ENCODE measurements at regions not wholly inside any gene's neighbourhood (a gene's known extent, or its start where the extent isn't known, plus 50 kb on each side); places are given as distances from the start of the nearest gene placed in this dataset.

DNA sequence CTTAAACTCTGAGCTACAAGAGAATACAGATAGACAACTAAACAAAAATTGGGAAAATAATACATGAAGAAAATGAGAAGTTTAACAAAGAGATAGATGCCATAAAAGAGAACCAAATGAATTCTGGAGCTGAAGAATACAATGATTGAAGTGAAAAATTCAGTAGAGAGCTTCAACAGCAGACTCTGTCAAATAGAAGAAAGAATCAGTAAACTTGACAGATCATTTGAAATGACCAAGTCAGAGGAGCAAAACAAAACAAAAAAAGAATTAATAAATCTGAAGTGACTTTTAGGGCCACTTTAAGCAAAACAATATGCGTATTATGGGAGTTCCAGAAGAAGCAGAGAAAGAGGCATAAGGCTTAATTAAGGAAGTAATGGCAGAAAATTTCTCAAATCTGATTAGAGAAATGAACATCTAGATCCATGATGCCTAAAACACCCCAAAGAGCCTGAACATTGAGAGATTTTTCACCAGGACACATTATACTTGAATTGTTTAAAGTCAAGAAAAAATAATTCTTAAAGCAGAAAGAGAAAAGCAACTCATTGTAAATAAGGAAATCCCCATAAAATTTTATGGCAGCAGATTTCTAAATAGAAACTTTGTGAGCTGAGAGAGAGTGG lies 61.0 kb upstream of the RNU6-8 start:
- H3K27me3 ChIP-seq, result no peaks in the 10 kb centered on the region
- H3K4me3 ChIP-seq, result no peak overlapping the region
- TF ChIP-seq, protein P1, sequence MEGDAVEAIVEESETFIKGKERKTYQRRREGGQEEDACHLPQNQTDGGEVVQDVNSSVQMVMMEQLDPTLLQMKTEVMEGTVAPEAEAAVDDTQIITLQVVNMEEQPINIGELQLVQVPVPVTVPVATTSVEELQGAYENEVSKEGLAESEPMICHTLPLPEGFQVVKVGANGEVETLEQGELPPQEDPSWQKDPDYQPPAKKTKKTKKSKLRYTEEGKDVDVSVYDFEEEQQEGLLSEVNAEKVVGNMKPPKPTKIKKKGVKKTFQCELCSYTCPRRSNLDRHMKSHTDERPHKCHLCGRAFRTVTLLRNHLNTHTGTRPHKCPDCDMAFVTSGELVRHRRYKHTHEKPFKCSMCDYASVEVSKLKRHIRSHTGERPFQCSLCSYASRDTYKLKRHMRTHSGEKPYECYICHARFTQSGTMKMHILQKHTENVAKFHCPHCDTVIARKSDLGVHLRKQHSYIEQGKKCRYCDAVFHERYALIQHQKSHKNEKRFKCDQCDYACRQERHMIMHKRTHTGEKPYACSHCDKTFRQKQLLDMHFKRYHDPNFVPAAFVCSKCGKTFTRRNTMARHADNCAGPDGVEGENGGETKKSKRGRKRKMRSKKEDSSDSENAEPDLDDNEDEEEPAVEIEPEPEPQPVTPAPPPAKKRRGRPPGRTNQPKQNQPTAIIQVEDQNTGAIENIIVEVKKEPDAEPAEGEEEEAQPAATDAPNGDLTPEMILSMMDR (IDR thresholded peaks at IDR 0.05; ENCODE audit: low read depth, low read length), result no peak
- peaks cover 3% of the 10 kb centered on the region for H3K4me1 ChIP-seq (ENCODE audit: low read depth)
- H3K27ac ChIP-seq, result no peak overlapping the region
- H3K9me3 ChIP-seq (ENCODE audit: low read depth), result no peaks in the 10 kb centered on the region
- no peaks in the 10 kb centered on the region for H3K36me3 ChIP-seq
- no peak for DNase-seq (ENCODE audit: low read depth in 1 of 2, low spot score in 1 of 2)

DNA sequence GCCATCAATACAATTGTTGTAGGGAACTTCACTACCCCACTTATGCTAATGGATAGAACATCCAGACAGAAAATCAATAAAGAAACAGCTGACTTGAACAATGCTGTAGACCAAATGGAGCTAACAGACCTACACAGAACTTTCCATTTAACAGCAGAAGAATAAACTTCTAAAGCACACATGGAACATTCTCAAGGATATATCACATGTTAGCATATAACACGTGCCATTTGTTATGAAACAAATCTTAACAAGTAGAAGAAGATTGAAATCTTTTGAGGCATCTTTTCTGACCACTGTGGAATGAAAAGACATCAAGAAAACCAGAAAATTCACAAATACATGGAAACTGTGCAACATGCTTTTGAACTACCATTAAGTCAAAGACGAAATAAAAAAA lies 62.5 kb upstream of the RNU6-8 start:
- H3K27ac ChIP-seq, result no peak overlapping the region
- no peaks in the 10 kb centered on the region for H3K27me3 ChIP-seq
- H3K9me3 ChIP-seq (ENCODE audit: low read depth), result no peaks in the 10 kb centered on the region
- H3K4me1 ChIP-seq (ENCODE audit: low read depth), result no peaks in the 10 kb centered on the region
- no peak overlapping the region for H3K4me3 ChIP-seq
- no peaks in the 10 kb centered on the region for H3K36me3 ChIP-seq
- TF ChIP-seq, protein P1 (IDR thresholded peaks at IDR 0.05; ENCODE audit: low read depth, low read length), result no peak
- no peak for DNase-seq (ENCODE audit: low read depth in 1 of 2, low spot score in 1 of 2)

DNA sequence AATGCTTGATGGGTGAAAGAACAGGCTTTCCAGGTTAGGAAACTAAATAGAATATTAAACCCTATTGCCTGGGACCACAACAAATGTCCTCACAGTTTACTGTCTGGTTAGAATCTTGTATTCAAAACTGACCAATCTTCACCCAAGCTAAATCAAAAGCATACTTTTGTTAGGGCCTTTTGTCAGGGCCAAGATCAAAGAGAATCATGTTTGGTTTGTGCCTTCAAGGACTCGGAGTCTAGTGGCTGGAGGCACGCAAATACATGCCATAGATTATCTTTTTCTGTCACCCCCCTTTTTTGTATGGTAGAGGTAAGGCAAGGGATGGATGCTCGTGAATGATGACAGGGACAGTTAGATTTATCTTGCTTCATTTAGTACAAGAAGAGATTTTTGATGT lies 51.1 kb upstream of the AKAP6 start:
- Histone ChIP-seq H3K4me3 (no peak overlapping the region), H3K27me3 (no peaks in the 10 kb centered on the region), H3K27ac (no peak overlapping the region), H3K4me1 (ENCODE audit: low read depth) (no peaks in the 10 kb centered on the region), H3K9me3 (ENCODE audit: low read depth) (no peaks in the 10 kb centered on the region), H3K36me3 (no peaks in the 10 kb centered on the region)
- DNase-seq (ENCODE audit: low read depth in 1 of 2, low spot score in 1 of 2), result no peak
- TF ChIP-seq, protein P1 (IDR thresholded peaks at IDR 0.05; ENCODE audit: low read depth, low read length), result no peak

All from cardiac muscle cell (in vitro differentiated cells and primary cell).